PC-9 (cell line): ENCODE measurements at regions not wholly inside any gene's neighbourhood (a gene's known extent, or its start where the extent isn't known, plus 50 kb on each side); places are given as distances from the start of the nearest gene placed in this dataset.

Experiments
- CTCF ChIP-seq: fragments of 200-600 bp; sonication (generic); conservative IDR thresholded peaks from 2 replicates; pipeline ENCODE4 v1.6.1; 2017; ENCODE audit warnings: mixed run types, antibody characterized with exemption, mild to moderate bottlenecking, moderate library complexity
- EZH2 ChIP-seq: fragments of 200-600 bp; sonication (generic); IDR thresholded peaks from 2 replicates; pipeline ENCODE4 v1.8.0; 2017; ENCODE audit warnings: antibody characterized with exemption, low read depth

DNA sequence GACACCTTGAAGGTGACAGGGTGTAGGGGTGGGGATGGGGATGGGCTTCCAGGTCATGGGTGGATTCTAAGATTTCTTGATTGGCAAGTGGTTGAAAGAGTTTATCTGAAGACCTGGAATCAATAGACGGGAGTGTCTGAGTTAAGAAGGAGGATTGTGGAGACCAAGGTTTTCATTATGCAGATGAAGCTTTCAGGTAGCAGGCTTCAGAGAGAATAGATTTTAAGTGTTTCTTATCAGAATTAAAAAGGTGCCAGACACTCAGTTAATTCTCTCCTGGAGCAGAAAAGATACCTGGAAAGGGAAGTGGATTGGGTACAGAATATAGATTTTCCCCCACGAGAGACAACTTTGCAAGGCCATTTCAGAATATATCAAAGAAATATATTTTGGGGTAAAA is 211.7 kb upstream of the PRICKLE1 start:
- TF ChIP-seq CTCF (no peak), EZH2 (no peak)
